ENCODE measurements at regions not wholly inside any gene's neighbourhood (a gene's known extent, or its start where the extent isn't known, plus 50 kb on each side); places are given as distances from the start of the nearest gene placed in this dataset.

GRCh38 chr1:14321422-14321821 lies 277.1 kb upstream of the KAZN start:
- Mint-ChIP-seq H3K4me1 (peaks cover 8% of the 10 kb centered on the region), H3K4me3 (no peak overlapping the region), H3K36me3 (ENCODE audit: low read depth) (no peaks in the 10 kb centered on the region), H3K27ac (no peak overlapping the region), H3K9me3 (peaks cover 6% of the 10 kb centered on the region), H3K27me3 (ENCODE audit: low read depth) (no peaks in the 10 kb centered on the region)
- TF ChIP-seq, protein P1, sequence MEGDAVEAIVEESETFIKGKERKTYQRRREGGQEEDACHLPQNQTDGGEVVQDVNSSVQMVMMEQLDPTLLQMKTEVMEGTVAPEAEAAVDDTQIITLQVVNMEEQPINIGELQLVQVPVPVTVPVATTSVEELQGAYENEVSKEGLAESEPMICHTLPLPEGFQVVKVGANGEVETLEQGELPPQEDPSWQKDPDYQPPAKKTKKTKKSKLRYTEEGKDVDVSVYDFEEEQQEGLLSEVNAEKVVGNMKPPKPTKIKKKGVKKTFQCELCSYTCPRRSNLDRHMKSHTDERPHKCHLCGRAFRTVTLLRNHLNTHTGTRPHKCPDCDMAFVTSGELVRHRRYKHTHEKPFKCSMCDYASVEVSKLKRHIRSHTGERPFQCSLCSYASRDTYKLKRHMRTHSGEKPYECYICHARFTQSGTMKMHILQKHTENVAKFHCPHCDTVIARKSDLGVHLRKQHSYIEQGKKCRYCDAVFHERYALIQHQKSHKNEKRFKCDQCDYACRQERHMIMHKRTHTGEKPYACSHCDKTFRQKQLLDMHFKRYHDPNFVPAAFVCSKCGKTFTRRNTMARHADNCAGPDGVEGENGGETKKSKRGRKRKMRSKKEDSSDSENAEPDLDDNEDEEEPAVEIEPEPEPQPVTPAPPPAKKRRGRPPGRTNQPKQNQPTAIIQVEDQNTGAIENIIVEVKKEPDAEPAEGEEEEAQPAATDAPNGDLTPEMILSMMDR (IDR thresholded peaks at IDR 0.05; ENCODE audit: unreplicated experiment in 3 of 3), result no peak

DNA sequence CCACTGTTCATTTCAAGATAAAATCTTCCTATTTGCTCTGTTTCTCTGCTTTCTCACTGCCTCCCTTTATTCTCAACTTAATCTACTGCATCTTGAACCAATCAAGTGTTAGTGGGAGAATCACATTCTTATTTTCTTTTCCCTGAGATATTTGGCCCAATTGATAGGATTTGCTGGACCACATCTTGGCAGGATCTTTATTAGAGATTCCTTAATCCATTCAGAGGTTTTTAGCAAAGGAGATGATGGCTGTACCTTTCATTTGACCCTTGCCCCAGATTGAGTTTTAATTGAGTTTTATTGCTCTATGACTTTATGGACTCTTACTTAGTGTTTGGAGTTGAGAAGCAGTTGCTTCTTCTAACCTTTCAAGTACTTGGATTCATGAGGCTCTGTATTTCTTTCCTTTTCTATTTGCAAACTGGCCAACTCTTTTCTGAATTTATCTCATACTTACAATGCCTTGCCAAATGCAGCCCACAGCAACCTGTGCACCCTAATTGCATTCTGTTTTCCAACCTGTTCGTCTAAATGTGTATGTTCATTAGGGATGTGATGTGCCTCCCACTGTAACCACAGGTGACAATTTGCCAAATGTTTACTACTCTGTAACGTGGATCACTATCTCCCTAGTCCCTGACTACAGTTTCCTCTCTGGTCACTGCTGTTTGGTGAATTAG lies 274.8 kb upstream of the KAZN start:
- Mint-ChIP-seq H3K36me3 (ENCODE audit: low read depth) (no peaks in the 10 kb centered on the region), H3K4me1 (peaks cover 8% of the 10 kb centered on the region), H3K9me3 (peaks cover 3% of the 10 kb centered on the region), H3K4me3 (no peak overlapping the region), H3K27ac (peak overlapping the region in 2 of 3 experiments; percentile 2 to 14), H3K27me3 (ENCODE audit: low read depth) (no peaks in the 10 kb centered on the region)
- TF ChIP-seq, protein P1 (IDR thresholded peaks at IDR 0.05; ENCODE audit: unreplicated experiment in 3 of 3), result no peak

- H3K27me3 Mint-ChIP-seq (ENCODE audit: low read depth), result no peaks in the 10 kb centered on the region
- H3K4me3 Mint-ChIP-seq, result no peak overlapping the region
- H3K4me1 Mint-ChIP-seq, result peaks cover 8% of the 10 kb centered on the region
- peaks cover 3% of the 10 kb centered on the region for H3K9me3 Mint-ChIP-seq
- no peak overlapping the region for H3K27ac Mint-ChIP-seq
- TF ChIP-seq, protein P1 (IDR thresholded peaks at IDR 0.05; ENCODE audit: unreplicated experiment in 3 of 3), result no peak
- no peaks in the 10 kb centered on the region for H3K36me3 Mint-ChIP-seq (ENCODE audit: low read depth)
Measured at GRCh38 chr1:14324248-14324630, 274.2 kb upstream of the KAZN start.

DNA sequence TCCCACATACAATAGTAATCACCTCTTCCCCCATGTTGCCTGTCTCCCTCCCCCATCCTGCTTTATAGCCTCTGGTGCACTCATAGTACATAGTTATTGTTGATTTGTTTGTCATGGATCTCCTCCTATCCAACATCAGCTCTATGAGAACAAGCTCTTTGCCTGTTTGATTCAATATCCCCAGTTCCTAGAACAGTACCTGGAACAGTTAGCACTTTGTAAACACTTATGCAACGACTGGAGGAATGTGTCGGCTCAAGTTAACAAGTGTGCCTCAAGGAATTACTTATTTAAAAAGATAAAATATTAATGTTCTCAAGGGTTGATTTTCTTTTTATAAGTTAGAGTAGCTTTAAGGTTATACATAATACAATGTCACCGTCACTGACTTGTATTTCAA lies 271.6 kb upstream of the KAZN start:
- no peaks in the 10 kb centered on the region for H3K27me3 Mint-ChIP-seq (ENCODE audit: low read depth)
- H3K9me3 Mint-ChIP-seq, result peaks cover 4% of the 10 kb centered on the region
- no peak overlapping the region for H3K27ac Mint-ChIP-seq
- no peaks in the 10 kb centered on the region for H3K36me3 Mint-ChIP-seq (ENCODE audit: low read depth)
- peaks cover 8% of the 10 kb centered on the region for H3K4me1 Mint-ChIP-seq
- TF ChIP-seq, protein P1 (IDR thresholded peaks at IDR 0.05; ENCODE audit: unreplicated experiment in 3 of 3), result no peak
- no peak overlapping the region for H3K4me3 Mint-ChIP-seq

GRCh38 chr1:14328685-14329084 lies 269.8 kb upstream of the KAZN start:
- Mint-ChIP-seq H3K4me1 (peaks cover 4% of the 10 kb centered on the region), H3K9me3 (peaks cover 8% of the 10 kb centered on the region)

More at GRCh38 chr1:14328685-14329084, 269.8 kb upstream of the KAZN start:
- Mint-ChIP-seq H3K27me3 (ENCODE audit: low read depth) (no peaks in the 10 kb centered on the region), H3K4me3 (no peak overlapping the region), H3K27ac (no peak overlapping the region), H3K36me3 (ENCODE audit: low read depth) (no peaks in the 10 kb centered on the region)
- TF ChIP-seq, protein P1 (IDR thresholded peaks at IDR 0.05; ENCODE audit: unreplicated experiment in 3 of 3), result no peak
